Stimulated activated naive CD8-positive, alpha-beta T cell treated with anti-CD3 and anti-CD28 coated beads, Interleukin-15, Interleukin-2, amounts not matched to agents 100 ng/mL and 50 ng/mL, for 24 hours (primary cell): ENCODE measurements at regions not wholly inside any gene's neighbourhood (a gene's known extent, or its start where the extent isn't known, plus 50 kb on each side); places are given as distances from the start of the nearest gene placed in this dataset.

Source experiments
- H3K27ac Mint-ChIP-seq: one replicate; pipeline ENCODE4 v1.8.0; 2021; ENCODE audit warnings: mild to moderate bottlenecking, mixed read lengths
- H3K27me3 Mint-ChIP-seq: one replicate; pipeline ENCODE4 v1.8.0; 2021; ENCODE audit warnings: mixed read lengths
- H3K36me3 Mint-ChIP-seq: one replicate; pipeline ENCODE4 v1.8.0; 2021; ENCODE audit warnings: low read depth, mixed read lengths
- H3K4me1 Mint-ChIP-seq: one replicate; pipeline ENCODE4 v1.8.0; 2021; ENCODE audit warnings: low read depth, mixed read lengths
- H3K4me3 Mint-ChIP-seq: one replicate; pipeline ENCODE4 v1.8.0; 2021; ENCODE audit warnings: mild to moderate bottlenecking, mixed read lengths
- H3K9me3 Mint-ChIP-seq: one replicate; pipeline ENCODE4 v1.8.0; 2021; ENCODE audit warnings: mixed read lengths

- Mint-ChIP-seq H3K4me1 (no peaks in the 10 kb centered on the region), H3K4me3 (no peak overlapping the region), H3K9me3 (no peaks in the 10 kb centered on the region), H3K27me3 (no peaks in the 10 kb centered on the region), H3K27ac (no peak overlapping the region), H3K36me3 (no peaks in the 10 kb centered on the region)
Measured at GRCh38 chr15:62749036-62749815, 293.3 kb upstream of the TPM1 start.

- Mint-ChIP-seq H3K9me3 (no peaks in the 10 kb centered on the region), H3K27me3 (no peaks in the 10 kb centered on the region), H3K4me1 (no peaks in the 10 kb centered on the region), H3K4me3 (no peak overlapping the region), H3K36me3 (no peaks in the 10 kb centered on the region), H3K27ac (no peak overlapping the region)
Measured at GRCh38 chr15:62750471-62750870, 292.1 kb upstream of the TPM1 start.

- H3K9me3 Mint-ChIP-seq = no peaks in the 10 kb centered on the region
- H3K27me3 Mint-ChIP-seq = no peaks in the 10 kb centered on the region
- no peak overlapping the region for H3K27ac Mint-ChIP-seq
- H3K4me1 Mint-ChIP-seq = no peaks in the 10 kb centered on the region
- no peaks in the 10 kb centered on the region for H3K36me3 Mint-ChIP-seq
- H3K4me3 Mint-ChIP-seq = no peak overlapping the region
Measured at GRCh38 chr15:62752657-62753517, 289.7 kb upstream of the TPM1 start.

GRCh38 chr15:62753518-62754221, 288.9 kb upstream of the TPM1 start:
- Mint-ChIP-seq H3K27me3 (no peaks in the 10 kb centered on the region), H3K27ac (no peak overlapping the region), H3K4me3 (no peak overlapping the region), H3K4me1 (no peaks in the 10 kb centered on the region), H3K36me3 (no peaks in the 10 kb centered on the region), H3K9me3 (no peaks in the 10 kb centered on the region)

GRCh38 chr15:62756326-62756994, 286.1 kb upstream of the TPM1 start:
- no peaks in the 10 kb centered on the region for H3K27me3 Mint-ChIP-seq
- no peaks in the 10 kb centered on the region for H3K9me3 Mint-ChIP-seq
- no peak overlapping the region for H3K4me3 Mint-ChIP-seq
- no peak overlapping the region for H3K27ac Mint-ChIP-seq
- no peaks in the 10 kb centered on the region for H3K36me3 Mint-ChIP-seq
- H3K4me1 Mint-ChIP-seq = no peaks in the 10 kb centered on the region

GRCh38 chr15:62756995-62757360, 285.6 kb upstream of the TPM1 start:
- Mint-ChIP-seq H3K9me3 (no peaks in the 10 kb centered on the region), H3K4me3 (no peak overlapping the region), H3K27me3 (no peaks in the 10 kb centered on the region), H3K4me1 (no peaks in the 10 kb centered on the region), H3K36me3 (no peaks in the 10 kb centered on the region), H3K27ac (no peak overlapping the region)

- H3K4me1 Mint-ChIP-seq = no peaks in the 10 kb centered on the region
- H3K9me3 Mint-ChIP-seq = no peaks in the 10 kb centered on the region
- H3K27ac Mint-ChIP-seq = no peak overlapping the region
- H3K36me3 Mint-ChIP-seq = no peaks in the 10 kb centered on the region
- H3K27me3 Mint-ChIP-seq = no peaks in the 10 kb centered on the region
- no peak overlapping the region for H3K4me3 Mint-ChIP-seq
Measured at GRCh38 chr15:62757535-62757934, 285.0 kb upstream of the TPM1 start.

- no peaks in the 10 kb centered on the region for H3K4me1 Mint-ChIP-seq
- H3K27ac Mint-ChIP-seq = no peak overlapping the region
- no peaks in the 10 kb centered on the region for H3K36me3 Mint-ChIP-seq
- no peaks in the 10 kb centered on the region for H3K9me3 Mint-ChIP-seq
- no peaks in the 10 kb centered on the region for H3K27me3 Mint-ChIP-seq
- H3K4me3 Mint-ChIP-seq = no peak overlapping the region
Measured at GRCh38 chr15:62758126-62758951, 284.2 kb upstream of the TPM1 start.

GRCh38 chr15:62758952-62759349, 283.6 kb upstream of the TPM1 start:
- Mint-ChIP-seq H3K9me3 (no peaks in the 10 kb centered on the region), H3K36me3 (no peaks in the 10 kb centered on the region), H3K4me1 (no peaks in the 10 kb centered on the region), H3K27ac (no peak overlapping the region), H3K4me3 (no peak overlapping the region), H3K27me3 (no peaks in the 10 kb centered on the region)

- H3K4me1 Mint-ChIP-seq = no peaks in the 10 kb centered on the region
- no peak overlapping the region for H3K4me3 Mint-ChIP-seq
- H3K27ac Mint-ChIP-seq = no peak overlapping the region
- no peaks in the 10 kb centered on the region for H3K36me3 Mint-ChIP-seq
- H3K27me3 Mint-ChIP-seq = no peaks in the 10 kb centered on the region
- no peaks in the 10 kb centered on the region for H3K9me3 Mint-ChIP-seq
Measured at GRCh38 chr15:62760538-62760937, 282.0 kb upstream of the TPM1 start.

GRCh38 chr15:62765916-62766315, 276.6 kb upstream of the TPM1 start:
- H3K9me3 Mint-ChIP-seq = no peaks in the 10 kb centered on the region
- H3K36me3 Mint-ChIP-seq = no peaks in the 10 kb centered on the region
- H3K27me3 Mint-ChIP-seq = no peaks in the 10 kb centered on the region
- no peak overlapping the region for H3K4me3 Mint-ChIP-seq
- no peaks in the 10 kb centered on the region for H3K4me1 Mint-ChIP-seq
- H3K27ac Mint-ChIP-seq = no peak overlapping the region

- Mint-ChIP-seq H3K9me3 (no peaks in the 10 kb centered on the region), H3K4me3 (no peak overlapping the region), H3K27ac (no peak overlapping the region), H3K36me3 (no peaks in the 10 kb centered on the region), H3K4me1 (no peaks in the 10 kb centered on the region), H3K27me3 (no peaks in the 10 kb centered on the region)
Measured at GRCh38 chr15:62766599-62766998, 275.9 kb upstream of the TPM1 start.

- H3K9me3 Mint-ChIP-seq = no peaks in the 10 kb centered on the region
- H3K4me1 Mint-ChIP-seq = no peaks in the 10 kb centered on the region
- H3K36me3 Mint-ChIP-seq = no peaks in the 10 kb centered on the region
- H3K27me3 Mint-ChIP-seq = no peaks in the 10 kb centered on the region
- no peak overlapping the region for H3K4me3 Mint-ChIP-seq
- no peak overlapping the region for H3K27ac Mint-ChIP-seq
Measured at GRCh38 chr15:62769604-62770003, 272.9 kb upstream of the TPM1 start.

- Mint-ChIP-seq H3K36me3 (no peaks in the 10 kb centered on the region), H3K4me3 (no peak overlapping the region), H3K27me3 (no peaks in the 10 kb centered on the region), H3K9me3 (no peaks in the 10 kb centered on the region), H3K4me1 (no peaks in the 10 kb centered on the region), H3K27ac (no peak overlapping the region)
Measured at GRCh38 chr15:62770111-62770660, 272.4 kb upstream of the TPM1 start.
